Kidney (tissue), 13 donors: ENCODE measurements at regions not wholly inside any gene's neighbourhood (a gene's known extent, or its start where the extent isn't known, plus 50 kb on each side); places are given as distances from the start of the nearest gene placed in this dataset.

ENCODE experiments used
- DNase-seq, 5 donors: peaks; one replicate each; pipeline ENCODE4 v3.0.0-alpha.2; 2013 to 2020
- FAIRE-seq: peaks from 2 replicates; lab custom pipeline; 2012; peaks lifted over from hg19 to GRCh38; lab: Jason Lieb, UNC
- H3K27ac ChIP-seq, 2 donors: one replicate each; pipeline ENCODE4 v1.7.0; 2013; ENCODE audit warnings: low read depth in 2 of 2, low read length in 2 of 2, inconsistent platforms in 1 of 2
- H3K27me3 ChIP-seq: one replicate; pipeline ENCODE4 v1.7.1; 2013; ENCODE audit warnings: low read length, inconsistent platforms; ENCODE audit not compliant: control insufficient read depth, insufficient read depth
- H3K36me3 ChIP-seq, 3 donors: one replicate each; pipeline versions ENCODE4 v1.7.0 to v1.7.1; 2013; ENCODE audit warnings: low read length in 3 of 3, control low read depth in 1 of 3, inconsistent platforms in 1 of 3; ENCODE audit not compliant: insufficient read depth in 3 of 3, control insufficient read depth in 2 of 3
- H3K4me1 ChIP-seq, 3 donors: one replicate each; pipeline versions ENCODE4 v1.7.0 to v1.7.1; 2013; ENCODE audit warnings: low read length in 3 of 3, inconsistent platforms in 1 of 3, low read depth in 1 of 3; ENCODE audit not compliant: control insufficient read depth in 2 of 3, insufficient read depth in 2 of 3
- H3K4me3 ChIP-seq, 3 donors: one replicate each; pipeline versions ENCODE4 v1.7.0 to v1.8.1; 2013; ENCODE audit warnings: low read length in 3 of 3, control low read depth in 1 of 3, inconsistent platforms in 1 of 3
- H3K9ac ChIP-seq, 3 donors: one replicate each; pipeline versions ENCODE4 v1.7.0 to v1.7.1; 2013; ENCODE audit warnings: low read length in 3 of 3, control low read depth in 1 of 3, inconsistent platforms in 1 of 3
- H3K9me3 ChIP-seq, 3 donors: one replicate each; pipeline versions ENCODE4 v1.7.0 to v1.7.1; 2013; ENCODE audit warnings: low read length in 3 of 3, control low read depth in 1 of 3, inconsistent platforms in 1 of 3; ENCODE audit not compliant: control insufficient read depth in 2 of 3, insufficient read depth in 1 of 3
- CTCF ChIP-seq: IDR thresholded peaks from 3 replicates; pipeline ENCODE4 v1.5.1; 2012; ENCODE audit warnings: mild to moderate bottlenecking, moderate library complexity, borderline replicate concordance; ENCODE audit not compliant: insufficient read depth; ENCODE audit errors: extremely low read depth
- intact Hi-C: fragments of 100-400 bp; cut with DNase I; formaldehyde crosslinking; loops from one replicate; pipeline ENCODE4 v1.11.1; 2022
- donor health status: control.
- donor health status: control.
- donor health status: control.
- donor health status: control.
- donor health status: control.
- donor health status: DM: yes; HTN: yes; CAD: no.
- donor health status: Normal renal cell carcinoma (clear cell type).

DNA sequence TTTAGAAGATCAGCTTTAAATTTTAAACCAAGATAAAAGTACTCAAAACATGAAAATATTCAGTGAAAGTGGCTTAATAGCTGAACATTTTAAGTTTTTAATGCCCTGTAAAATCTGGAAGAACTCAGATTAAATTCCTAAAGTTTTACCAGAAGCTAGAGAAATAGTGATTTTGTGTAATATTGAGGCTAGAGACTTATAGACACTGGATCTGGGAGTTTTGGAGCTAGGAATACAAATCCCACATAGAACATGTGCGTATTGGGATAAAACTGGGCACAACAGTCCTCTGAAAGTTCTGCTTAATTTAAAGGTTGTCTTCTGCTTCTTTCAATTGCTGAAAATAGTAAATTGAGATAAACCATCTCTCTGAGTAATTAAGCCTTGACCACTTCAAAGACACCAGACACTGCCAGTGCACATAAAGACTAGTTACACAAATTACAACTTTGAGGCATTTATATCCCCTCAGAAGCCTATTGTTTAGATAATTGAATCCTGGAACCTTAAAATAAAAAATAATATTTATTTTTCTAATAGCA lies 1382.5 kb downstream of the OTOL1 start:
- H3K4me1 ChIP-seq = no peaks in the 10 kb centered on the region

DNA sequence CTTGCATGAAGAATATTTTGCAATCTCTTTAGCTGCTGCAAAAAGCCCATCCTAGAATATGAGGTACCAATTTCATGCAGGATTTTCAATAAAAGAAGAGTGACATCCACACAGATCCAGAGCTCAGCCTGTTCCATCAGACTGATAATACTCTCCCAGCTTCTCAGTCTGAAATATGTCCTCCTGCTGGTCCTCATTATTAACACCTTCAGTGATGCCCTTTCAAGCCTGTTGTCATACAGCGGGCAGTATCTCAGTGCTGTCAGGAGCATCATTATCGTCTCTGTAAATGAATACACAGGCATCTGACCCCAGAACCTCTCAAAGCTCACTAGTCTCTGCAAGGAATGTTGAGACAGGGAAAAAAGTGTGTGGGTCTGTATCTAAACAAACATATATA lies 1387.8 kb downstream of the OTOL1 start:
- Histone ChIP-seq H3K9me3 (no peaks in the 10 kb centered on the region), H3K9ac (no peak overlapping the region), H3K27ac (no peak overlapping the region), H3K4me1 (no peaks in the 10 kb centered on the region), H3K4me3 (no peak overlapping the region), H3K27me3 (no peaks in the 10 kb centered on the region), H3K36me3 (no peaks in the 10 kb centered on the region)
- peak in 2 of 5 donors; percentile 1 to 2 for DNase-seq
- intact Hi-C loops = no loop called here
- FAIRE-seq = no peak
- no peak for TF ChIP-seq CTCF

More for the DNA sequence above, 1382.5 kb downstream of the OTOL1 start:
- FAIRE-seq (no peak), DNase-seq (no peak)
- intact Hi-C loops = no loop called here
- Histone ChIP-seq H3K27me3 (no peaks in the 10 kb centered on the region), H3K9ac (no peak overlapping the region), H3K4me3 (no peak overlapping the region), H3K27ac (no peak overlapping the region), H3K9me3 (no peaks in the 10 kb centered on the region), H3K36me3 (no peaks in the 10 kb centered on the region)
- no peak for TF ChIP-seq CTCF

DNA sequence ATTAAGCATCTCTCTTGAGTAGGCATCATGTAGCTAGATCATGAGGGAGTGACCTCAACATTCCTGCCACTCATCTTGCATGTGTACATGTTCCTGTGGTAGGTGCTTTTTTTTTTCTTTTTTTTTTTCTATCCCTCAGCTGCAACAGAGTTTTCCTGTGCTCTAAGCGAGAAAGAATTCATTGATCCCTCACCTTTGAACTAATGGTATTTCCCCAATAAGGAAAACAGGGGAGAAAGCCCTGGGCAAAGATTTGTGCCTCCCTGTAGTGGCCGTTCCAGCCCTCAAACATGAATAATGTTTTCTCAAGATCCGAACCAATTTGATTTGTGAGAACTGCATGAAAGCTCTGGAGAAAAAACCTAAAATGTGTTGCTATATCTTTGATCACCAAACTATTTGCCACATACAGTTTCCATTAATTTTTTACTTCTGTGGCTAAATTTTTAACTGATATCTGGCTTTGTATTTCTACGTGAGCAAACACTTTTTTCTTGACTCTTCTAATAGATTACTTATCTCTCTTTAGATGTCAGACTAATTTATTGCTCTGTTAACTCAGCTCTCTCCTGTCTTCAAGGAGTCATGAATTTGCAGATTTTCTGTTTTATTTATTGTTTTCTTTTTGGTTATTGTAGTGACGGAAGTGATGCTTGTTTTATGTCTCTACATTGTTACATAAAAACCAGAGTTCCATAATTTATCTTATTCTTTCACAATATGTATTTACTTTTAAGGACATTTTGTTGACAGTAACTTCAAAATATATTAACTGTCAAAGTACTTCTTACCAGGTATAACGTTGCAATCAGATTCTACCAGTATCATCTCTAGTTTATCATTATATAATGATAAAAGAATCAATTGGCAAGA lies 1396.5 kb downstream of the OTOL1 start:
- Histone ChIP-seq H3K4me3 (no peak overlapping the region), H3K4me1 (no peaks in the 10 kb centered on the region), H3K9ac (no peak overlapping the region), H3K27me3 (no peaks in the 10 kb centered on the region), H3K9me3 (peaks cover 0 to 3% (median 0%) of the 10 kb centered on the region in 3 donors), H3K36me3 (no peaks in the 10 kb centered on the region), H3K27ac (no peak overlapping the region)
- intact Hi-C loops = no loop called here
- peak in 2 of 5 donors; percentile 7 to 22 for DNase-seq
- no peak for FAIRE-seq
- TF ChIP-seq CTCF = no peak
